ENCODE measurements at regions not wholly inside any gene's neighbourhood (a gene's known extent, or its start where the extent isn't known, plus 50 kb on each side); places are given as distances from the start of the nearest gene placed in this dataset.
A peak's percentile ranks its signal among the peaks of the same experiment; 100 is the strongest.

GRCh38 chr1:34450325-34450724 is 273.6 kb downstream of the C1orf94 start:
- intact Hi-C loops (cut with DNase I), result no loop called here
- Histone ChIP-seq H3K9me3 (no peaks in the 10 kb centered on the region), H3K27me3 (peaks cover 0 to 26% (median 0%) of the 10 kb centered on the region in 4 donors), H3K4me1 (no peaks in the 10 kb centered on the region), H3K36me3 (no peaks in the 10 kb centered on the region), H3K27ac (replicated peaks in 1 of 4) (no peak overlapping the region), H3K4me3 (no peak overlapping the region)
- WGBS, result 76% methylated on average over 1 of the region's 3 CpGs
- TF ChIP-seq CTCF (IDR thresholded peaks at IDR 0.05), result no peak
- no peak for TF ChIP-seq POLR2AphosphoS5 (IDR thresholded peaks at IDR 0.05)
- no peak for TF ChIP-seq POLR2A (IDR thresholded peaks at IDR 0.05; ENCODE audit: low read depth)
- no peak for TF ChIP-seq EP300 (IDR thresholded peaks at IDR 0.05)
- no peak for DNase-seq (ENCODE audit: extremely low spot score)

- intact Hi-C loops (cut with DNase I), result no loop called here
- Histone ChIP-seq H3K4me1 (no peaks in the 10 kb centered on the region), H3K36me3 (no peaks in the 10 kb centered on the region), H3K9me3 (no peaks in the 10 kb centered on the region), H3K4me3 (no peak overlapping the region), H3K27ac (replicated peaks in 1 of 4) (no peak overlapping the region), H3K27me3 (peaks cover 0 to 5% (median 0%) of the 10 kb centered on the region in 4 donors)
- TF ChIP-seq POLR2AphosphoS5 (IDR thresholded peaks at IDR 0.05), result no peak
- no peak for TF ChIP-seq EP300 (IDR thresholded peaks at IDR 0.05)
- no peak for TF ChIP-seq POLR2A (IDR thresholded peaks at IDR 0.05; ENCODE audit: low read depth)
- TF ChIP-seq CTCF (IDR thresholded peaks at IDR 0.05), result no peak
- 90% methylated on average over 2 of the region's 2 CpGs for WGBS
- no peak for DNase-seq (ENCODE audit: extremely low spot score)
Measured at GRCh38 chr1:34452451-34452850, 275.7 kb downstream of the C1orf94 start.

DNA sequence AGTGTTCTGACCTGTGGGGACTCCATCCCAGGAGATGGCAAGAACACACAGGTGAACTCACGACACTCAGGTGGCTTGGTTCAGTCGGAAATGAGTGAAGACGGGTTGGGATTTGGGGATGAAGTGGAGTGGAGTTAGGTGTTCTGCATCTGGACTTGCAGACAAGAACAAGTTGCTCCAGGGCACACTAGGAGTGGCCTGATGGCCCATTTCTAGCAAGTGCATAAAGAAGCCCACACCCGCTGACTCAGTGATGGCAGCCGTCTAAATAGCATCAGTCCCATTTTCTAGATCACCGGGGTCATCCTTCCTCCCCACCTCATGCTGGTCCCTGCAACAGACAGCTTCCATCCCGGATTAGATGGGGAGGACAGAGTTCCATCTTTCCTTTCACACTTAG is 278.4 kb downstream of the C1orf94 start:
- H3K27ac ChIP-seq (replicated peaks in 1 of 4), result no peak overlapping the region
- H3K4me3 ChIP-seq, result no peak overlapping the region
- TF ChIP-seq POLR2A (IDR thresholded peaks at IDR 0.05; ENCODE audit: low read depth) (no peak), EP300 (IDR thresholded peaks at IDR 0.05) (no peak), POLR2AphosphoS5 (IDR thresholded peaks at IDR 0.05) (no peak), CTCF (IDR thresholded peaks at IDR 0.05) (no peak)
- peaks cover 0 to 5% (median 0%) of the 10 kb centered on the region in 4 donors for H3K27me3 ChIP-seq
- intact Hi-C loops (cut with DNase I), result no loop called here
- H3K9me3 ChIP-seq, result no peaks in the 10 kb centered on the region
- no peaks in the 10 kb centered on the region for H3K36me3 ChIP-seq
- no peak for DNase-seq (ENCODE audit: extremely low spot score)
- 82% methylated on average over 7 of the region's 7 CpGs for WGBS
- no peaks in the 10 kb centered on the region for H3K4me1 ChIP-seq

GRCh38 chr1:34460193-34460592 is 283.5 kb downstream of the C1orf94 start:
- 45% methylated on average over 6 of the region's 6 CpGs for WGBS
- TF ChIP-seq POLR2A (IDR thresholded peaks at IDR 0.05; ENCODE audit: low read depth), result no peak
- TF ChIP-seq CTCF (IDR thresholded peaks at IDR 0.05), result peak in 2 of 3 experiments; percentile 13 to 41

DNA sequence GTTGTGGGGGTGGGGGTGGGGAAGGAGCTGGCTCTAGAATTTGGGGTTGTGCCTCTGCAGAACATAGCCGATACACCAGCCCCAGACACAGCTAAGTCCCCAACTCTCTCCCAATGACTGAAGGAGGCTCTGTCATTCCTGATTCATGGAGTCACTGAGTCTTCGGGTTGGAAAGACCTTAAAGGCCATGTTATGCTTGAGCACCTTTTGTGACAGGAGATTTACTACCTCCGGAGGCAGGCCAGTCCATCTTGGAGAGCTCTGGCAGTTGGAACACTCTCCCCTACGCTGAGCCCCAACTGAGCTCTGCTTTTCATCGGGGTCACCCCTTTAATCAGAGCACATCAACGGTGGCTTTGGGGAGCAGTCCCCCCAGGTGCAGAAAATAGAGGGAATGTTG is 284.4 kb upstream of the GJB5 start:
- no peaks in the 10 kb centered on the region for H3K9me3 ChIP-seq
- WGBS, result 54% methylated on average over 5 of the region's 6 CpGs
- DNase-seq (ENCODE audit: extremely low spot score), result no peak

More at GRCh38 chr1:34460193-34460592, 283.5 kb downstream of the C1orf94 start:
- Histone ChIP-seq H3K4me1 (no peaks in the 10 kb centered on the region), H3K27ac (replicated peaks in 1 of 4) (no peak overlapping the region), H3K27me3 (peaks cover 0 to 12% (median 0%) of the 10 kb centered on the region in 4 donors), H3K36me3 (no peaks in the 10 kb centered on the region), H3K9me3 (no peaks in the 10 kb centered on the region), H3K4me3 (no peak overlapping the region)
- no peak for DNase-seq (ENCODE audit: extremely low spot score)
- intact Hi-C loops (cut with DNase I), result no loop called here

More for the DNA sequence above, 284.4 kb upstream of the GJB5 start:
- Histone ChIP-seq H3K4me1 (no peaks in the 10 kb centered on the region), H3K27me3 (peaks cover 0 to 38% (median 0%) of the 10 kb centered on the region in 4 donors), H3K27ac (replicated peaks in 1 of 4) (no peak overlapping the region), H3K36me3 (no peaks in the 10 kb centered on the region), H3K4me3 (no peak overlapping the region)
- TF ChIP-seq POLR2A (IDR thresholded peaks at IDR 0.05; ENCODE audit: low read depth) (no peak), POLR2AphosphoS5 (IDR thresholded peaks at IDR 0.05) (no peak), EP300 (IDR thresholded peaks at IDR 0.05) (no peak), CTCF (IDR thresholded peaks at IDR 0.05) (no peak)
- intact Hi-C loops (cut with DNase I), result no loop called here

Measured in esophagus muscularis mucosa (tissue), 4 donors.